ENCODE measurements at regions not wholly inside any gene's neighbourhood (a gene's known extent, or its start where the extent isn't known, plus 50 kb on each side); places are given as distances from the start of the nearest gene placed in this dataset.

DNA sequence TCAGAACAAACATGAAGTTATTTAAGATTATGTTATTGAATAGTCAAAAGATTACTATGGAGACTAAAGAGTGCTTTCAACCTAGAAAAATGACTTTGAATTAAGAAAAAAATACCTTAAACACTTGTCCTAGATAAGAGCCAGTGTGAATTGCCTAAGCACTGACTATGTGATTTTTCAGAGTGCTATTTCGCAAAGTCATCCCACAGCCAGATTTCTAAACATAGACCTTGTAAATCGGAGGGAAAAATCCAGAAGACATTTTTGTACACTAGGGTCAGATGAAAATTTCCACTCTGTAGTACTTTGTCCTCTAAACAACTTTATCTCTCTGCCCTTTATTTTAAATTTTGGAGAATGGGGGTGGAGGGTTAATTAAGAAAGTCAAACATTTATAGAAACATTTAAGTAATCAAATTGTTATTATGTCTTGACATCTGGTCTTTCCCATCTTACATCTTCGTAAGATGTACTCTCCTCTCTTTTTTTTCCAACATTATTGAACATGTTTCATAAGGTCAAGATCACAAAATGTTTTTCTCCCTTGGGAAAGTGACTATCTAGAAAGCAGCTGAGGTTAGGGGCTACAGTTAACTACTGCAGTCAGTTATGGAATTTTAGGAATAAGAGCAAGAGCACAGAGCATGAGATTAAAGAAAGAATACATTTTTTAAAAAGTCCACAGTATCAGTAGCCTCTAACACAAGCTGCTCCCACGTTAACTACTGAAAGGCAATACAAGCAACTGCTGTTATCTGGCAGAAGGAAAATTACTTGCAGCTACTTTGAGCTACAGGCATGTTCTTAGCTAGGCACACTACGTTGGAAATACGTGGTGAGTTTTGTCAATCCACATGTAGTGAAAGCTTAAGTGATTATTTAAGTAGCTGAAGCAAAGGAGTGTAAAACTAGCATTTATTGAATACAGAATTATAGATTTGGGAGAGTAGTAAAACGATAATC, 648.5 kb downstream of the HTR1B start:
- TF ChIP-seq FOXP2 (optimal IDR thresholded peaks at IDR 0.05; ENCODE audit: borderline replicate concordance, extremely low read depth, extremely low read length, insufficient read depth): no peak
- no peak for TF ChIP-seq POLR2AphosphoS5 (IDR thresholded peaks at IDR 0.05; ENCODE audit: low read depth, low read length)
- TF ChIP-seq, protein P1, sequence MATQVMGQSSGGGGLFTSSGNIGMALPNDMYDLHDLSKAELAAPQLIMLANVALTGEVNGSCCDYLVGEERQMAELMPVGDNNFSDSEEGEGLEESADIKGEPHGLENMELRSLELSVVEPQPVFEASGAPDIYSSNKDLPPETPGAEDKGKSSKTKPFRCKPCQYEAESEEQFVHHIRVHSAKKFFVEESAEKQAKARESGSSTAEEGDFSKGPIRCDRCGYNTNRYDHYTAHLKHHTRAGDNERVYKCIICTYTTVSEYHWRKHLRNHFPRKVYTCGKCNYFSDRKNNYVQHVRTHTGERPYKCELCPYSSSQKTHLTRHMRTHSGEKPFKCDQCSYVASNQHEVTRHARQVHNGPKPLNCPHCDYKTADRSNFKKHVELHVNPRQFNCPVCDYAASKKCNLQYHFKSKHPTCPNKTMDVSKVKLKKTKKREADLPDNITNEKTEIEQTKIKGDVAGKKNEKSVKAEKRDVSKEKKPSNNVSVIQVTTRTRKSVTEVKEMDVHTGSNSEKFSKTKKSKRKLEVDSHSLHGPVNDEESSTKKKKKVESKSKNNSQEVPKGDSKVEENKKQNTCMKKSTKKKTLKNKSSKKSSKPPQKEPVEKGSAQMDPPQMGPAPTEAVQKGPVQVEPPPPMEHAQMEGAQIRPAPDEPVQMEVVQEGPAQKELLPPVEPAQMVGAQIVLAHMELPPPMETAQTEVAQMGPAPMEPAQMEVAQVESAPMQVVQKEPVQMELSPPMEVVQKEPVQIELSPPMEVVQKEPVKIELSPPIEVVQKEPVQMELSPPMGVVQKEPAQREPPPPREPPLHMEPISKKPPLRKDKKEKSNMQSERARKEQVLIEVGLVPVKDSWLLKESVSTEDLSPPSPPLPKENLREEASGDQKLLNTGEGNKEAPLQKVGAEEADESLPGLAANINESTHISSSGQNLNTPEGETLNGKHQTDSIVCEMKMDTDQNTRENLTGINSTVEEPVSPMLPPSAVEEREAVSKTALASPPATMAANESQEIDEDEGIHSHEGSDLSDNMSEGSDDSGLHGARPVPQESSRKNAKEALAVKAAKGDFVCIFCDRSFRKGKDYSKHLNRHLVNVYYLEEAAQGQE (IDR thresholded peaks at IDR 0.05; ENCODE audit: insufficient read depth in 1 of 2, low read depth in 2 of 2, low read length in 2 of 2): no peak

Measured in PFSK-1 (cell line).